OCI-LY7 (cell line): ENCODE measurements at regions not wholly inside any gene's neighbourhood (a gene's known extent, or its start where the extent isn't known, plus 50 kb on each side); places are given as distances from the start of the nearest gene placed in this dataset.

Experiments used
- EZH2phosphoT487 ChIP-seq: fragments of 200-600 bp; sonication (generic); IDR thresholded peaks from 2 replicates; pipeline ENCODE4 v1.6.1; 2018; ENCODE audit warnings: low read depth, borderline replicate concordance, mild to moderate bottlenecking, mixed run types, antibody characterized with exemption, low read length, moderate library complexity, mixed read lengths
- TF ChIP-seq, protein P1 (sequence below): fragments of 200-600 bp; sonication (generic); conservative IDR thresholded peaks from 2 replicates; pipeline ENCODE4 v1.5.1; 2014; ENCODE audit warnings: mild to moderate bottlenecking, antibody characterized with exemption, low read length, moderate library complexity, mixed read lengths

DNA sequence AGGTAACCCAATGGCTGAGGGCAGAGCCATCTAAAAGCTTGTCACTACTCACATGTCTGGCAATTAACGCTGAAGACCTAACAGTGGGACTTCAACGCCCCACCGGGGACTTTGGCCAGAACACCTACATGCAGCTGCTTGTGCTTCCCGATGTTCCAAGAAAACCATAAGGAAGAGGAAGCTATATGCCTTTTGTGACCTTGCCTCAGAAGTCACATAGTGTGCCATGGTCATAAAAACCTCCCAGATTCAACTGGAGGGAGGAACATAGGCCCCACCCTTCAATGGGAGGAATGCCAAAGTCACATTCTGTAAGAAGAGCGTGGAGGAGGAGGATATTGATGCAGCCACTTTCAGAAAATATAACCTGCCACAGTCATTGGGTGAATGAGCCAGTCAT, 147.8 kb upstream of the MAGI3 start:
- TF ChIP-seq, protein P1, sequence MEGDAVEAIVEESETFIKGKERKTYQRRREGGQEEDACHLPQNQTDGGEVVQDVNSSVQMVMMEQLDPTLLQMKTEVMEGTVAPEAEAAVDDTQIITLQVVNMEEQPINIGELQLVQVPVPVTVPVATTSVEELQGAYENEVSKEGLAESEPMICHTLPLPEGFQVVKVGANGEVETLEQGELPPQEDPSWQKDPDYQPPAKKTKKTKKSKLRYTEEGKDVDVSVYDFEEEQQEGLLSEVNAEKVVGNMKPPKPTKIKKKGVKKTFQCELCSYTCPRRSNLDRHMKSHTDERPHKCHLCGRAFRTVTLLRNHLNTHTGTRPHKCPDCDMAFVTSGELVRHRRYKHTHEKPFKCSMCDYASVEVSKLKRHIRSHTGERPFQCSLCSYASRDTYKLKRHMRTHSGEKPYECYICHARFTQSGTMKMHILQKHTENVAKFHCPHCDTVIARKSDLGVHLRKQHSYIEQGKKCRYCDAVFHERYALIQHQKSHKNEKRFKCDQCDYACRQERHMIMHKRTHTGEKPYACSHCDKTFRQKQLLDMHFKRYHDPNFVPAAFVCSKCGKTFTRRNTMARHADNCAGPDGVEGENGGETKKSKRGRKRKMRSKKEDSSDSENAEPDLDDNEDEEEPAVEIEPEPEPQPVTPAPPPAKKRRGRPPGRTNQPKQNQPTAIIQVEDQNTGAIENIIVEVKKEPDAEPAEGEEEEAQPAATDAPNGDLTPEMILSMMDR: no peak
- no peak for TF ChIP-seq EZH2phosphoT487
